Fibroblast of the aortic adventitia (primary cell): ENCODE measurements at regions not wholly inside any gene's neighbourhood (a gene's known extent, or its start where the extent isn't known, plus 50 kb on each side); places are given as distances from the start of the nearest gene placed in this dataset. TPM values are rescaled to one million over a fixed set of nuclear protein-coding genes. Genes with fewer than 3 reads are reported as not detected.

ENCODE experiments used
- DNase-seq: peaks from one replicate; pipeline ENCODE4 v3.0.0-alpha.2; 2010; ENCODE audit warnings: low read depth
- H3K4me3 ChIP-seq: 2 replicates; pipeline ENCODE4 v1.5.1; 2011; ENCODE audit warnings: low read depth, mild to moderate bottlenecking, control low read depth, low read length, moderate library complexity
- small RNA-seq: library from RNA; depleted of rRNA; stranded (forward); fragments of <200 nt; gene quantifications from one replicate; pipeline ENCODE3, GENCODE V24; 2012
- TF ChIP-seq, protein P1 (sequence below): IDR thresholded peaks from 2 replicates; pipeline ENCODE4 v1.5.1; 2011; ENCODE audit warnings: mild to moderate bottlenecking, low read length, control low read depth, inconsistent platforms; ENCODE audit not compliant: insufficient read depth

DNA sequence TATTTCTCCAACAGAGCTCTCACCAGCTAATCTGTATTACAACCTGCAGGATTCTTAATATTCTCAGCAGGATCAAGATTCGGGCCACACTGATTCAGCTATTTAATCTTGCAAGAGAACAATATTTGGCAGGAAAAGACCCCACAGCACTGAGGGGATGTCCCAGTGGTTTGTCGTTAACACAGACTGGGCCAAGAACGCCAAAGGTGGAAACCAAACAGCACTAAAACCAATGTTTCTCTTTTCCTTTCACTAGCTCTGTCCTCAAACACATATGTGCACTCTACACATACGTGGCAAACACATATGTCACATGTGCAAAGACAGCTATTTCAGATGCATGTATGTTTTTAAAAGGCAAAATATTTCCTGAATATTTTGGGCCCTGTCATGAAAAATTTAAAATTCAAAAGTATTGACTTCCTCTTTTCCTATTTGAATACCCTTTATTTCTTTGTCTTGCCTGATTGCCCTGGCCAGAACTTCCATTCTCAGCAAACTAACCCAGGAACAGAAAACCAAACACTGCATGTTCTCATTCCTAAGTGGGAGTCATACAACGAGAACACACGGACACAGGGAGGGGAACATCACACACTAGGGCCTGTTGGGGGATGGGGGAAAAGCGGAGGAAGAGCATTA lies 51.7 kb upstream of the NEBL start:
- H3K4me3 ChIP-seq: no peak overlapping the region
- DNase-seq: no peak
- TF ChIP-seq, protein P1, sequence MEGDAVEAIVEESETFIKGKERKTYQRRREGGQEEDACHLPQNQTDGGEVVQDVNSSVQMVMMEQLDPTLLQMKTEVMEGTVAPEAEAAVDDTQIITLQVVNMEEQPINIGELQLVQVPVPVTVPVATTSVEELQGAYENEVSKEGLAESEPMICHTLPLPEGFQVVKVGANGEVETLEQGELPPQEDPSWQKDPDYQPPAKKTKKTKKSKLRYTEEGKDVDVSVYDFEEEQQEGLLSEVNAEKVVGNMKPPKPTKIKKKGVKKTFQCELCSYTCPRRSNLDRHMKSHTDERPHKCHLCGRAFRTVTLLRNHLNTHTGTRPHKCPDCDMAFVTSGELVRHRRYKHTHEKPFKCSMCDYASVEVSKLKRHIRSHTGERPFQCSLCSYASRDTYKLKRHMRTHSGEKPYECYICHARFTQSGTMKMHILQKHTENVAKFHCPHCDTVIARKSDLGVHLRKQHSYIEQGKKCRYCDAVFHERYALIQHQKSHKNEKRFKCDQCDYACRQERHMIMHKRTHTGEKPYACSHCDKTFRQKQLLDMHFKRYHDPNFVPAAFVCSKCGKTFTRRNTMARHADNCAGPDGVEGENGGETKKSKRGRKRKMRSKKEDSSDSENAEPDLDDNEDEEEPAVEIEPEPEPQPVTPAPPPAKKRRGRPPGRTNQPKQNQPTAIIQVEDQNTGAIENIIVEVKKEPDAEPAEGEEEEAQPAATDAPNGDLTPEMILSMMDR: no peak

Small RNA genes lying in the stretch of these regions (small RNA-seq; reads per million reads assigned to genes)
- gene AL158209.2 (not detected), gene RF00017 (not detected), gene RNU6-15P (not detected)
